HFF-Myc (cell line): ENCODE measurements at regions not wholly inside any gene's neighbourhood (a gene's known extent, or its start where the extent isn't known, plus 50 kb on each side); places are given as distances from the start of the nearest gene placed in this dataset.

Experiments
- DNase-seq: peaks from one replicate; pipeline ENCODE4 v3.0.0-alpha.2; 2011; ENCODE audit warnings: low read depth; ENCODE audit errors: extremely low read depth
- H3K4me3 ChIP-seq: replicated peaks from 2 replicates; pipeline ENCODE4 v1.5.1; 2011; ENCODE audit warnings: low read depth, mild to moderate bottlenecking, control low read depth, low read length
- CTCF ChIP-seq: IDR thresholded peaks from 2 replicates; pipeline ENCODE4 v1.5.1; 2012; ENCODE audit warnings: mild to moderate bottlenecking, low read depth, low read length, control low read depth; ENCODE audit errors: missing control alignments

- no peak for TF ChIP-seq CTCF
Measured at GRCh38 chr13:87736849-87737385, 65.7 kb downstream of the SLITRK5 start.

GRCh38 chr13:87754097-87754496 lies 82.9 kb downstream of the SLITRK5 start:
- TF ChIP-seq CTCF = no peak
- no peak for DNase-seq
- H3K4me3 ChIP-seq = no peak overlapping the region

More at GRCh38 chr13:87736849-87737385, 65.7 kb downstream of the SLITRK5 start:
- no peak for DNase-seq
- no peak overlapping the region for H3K4me3 ChIP-seq

- no peak for TF ChIP-seq CTCF
Measured at GRCh38 chr13:87769445-87769844, 98.3 kb downstream of the SLITRK5 start.

GRCh38 chr13:87777387-87777786 lies 106.2 kb downstream of the SLITRK5 start:
- DNase-seq = no peak
- TF ChIP-seq CTCF = no peak
- no peak overlapping the region for H3K4me3 ChIP-seq

More at GRCh38 chr13:87769445-87769844, 98.3 kb downstream of the SLITRK5 start:
- no peak overlapping the region for H3K4me3 ChIP-seq
- no peak for DNase-seq

GRCh38 chr13:87778128-87778527 lies 107.0 kb downstream of the SLITRK5 start:
- no peak for DNase-seq
- no peak overlapping the region for H3K4me3 ChIP-seq
- no peak for TF ChIP-seq CTCF

- no peak overlapping the region for H3K4me3 ChIP-seq
- no peak for DNase-seq
- TF ChIP-seq CTCF = no peak
Measured at GRCh38 chr13:87779426-87779825, 108.3 kb downstream of the SLITRK5 start.

GRCh38 chr13:87783366-87783765 lies 112.2 kb downstream of the SLITRK5 start:
- no peak for TF ChIP-seq CTCF
- no peak for DNase-seq
- H3K4me3 ChIP-seq = no peak overlapping the region
